RWPE1 (cell line): ENCODE measurements at regions not wholly inside any gene's neighbourhood (a gene's known extent, or its start where the extent isn't known, plus 50 kb on each side); places are given as distances from the start of the nearest gene placed in this dataset.

Experiments
- CTCF ChIA-PET: fragments of 350-600 bp; sonication (Branson Sonifier 250); formaldehyde crosslinking; extraction: SDS; loops from one replicate; lab custom pipeline; 2021; lab: Yijun Ruan, JAX
- POLR2A ChIA-PET: fragments of 400-600 bp; formaldehyde crosslinking; extraction: SDS; loops from one replicate; lab custom pipeline; 2020; ENCODE audit warnings: antibody characterized with exemption; ENCODE audit not compliant: low non-redundant PET; lab: Yijun Ruan, JAX
- DNase-seq: peaks from one replicate; pipeline ENCODE4 v3.0.0; 2012; ENCODE audit warnings: low spot score
- H3K27ac ChIP-seq: fragments of 450-650 bp; 2 replicates; pipeline ENCODE4 v1.5.1; 2017
- TF ChIP-seq, protein P1 (sequence below): fragments of 450-650 bp; conservative IDR thresholded peaks from 2 replicates; pipeline ENCODE4 v1.5.1; 2017; ENCODE audit warnings: low read depth, mild to moderate bottlenecking

DNA sequence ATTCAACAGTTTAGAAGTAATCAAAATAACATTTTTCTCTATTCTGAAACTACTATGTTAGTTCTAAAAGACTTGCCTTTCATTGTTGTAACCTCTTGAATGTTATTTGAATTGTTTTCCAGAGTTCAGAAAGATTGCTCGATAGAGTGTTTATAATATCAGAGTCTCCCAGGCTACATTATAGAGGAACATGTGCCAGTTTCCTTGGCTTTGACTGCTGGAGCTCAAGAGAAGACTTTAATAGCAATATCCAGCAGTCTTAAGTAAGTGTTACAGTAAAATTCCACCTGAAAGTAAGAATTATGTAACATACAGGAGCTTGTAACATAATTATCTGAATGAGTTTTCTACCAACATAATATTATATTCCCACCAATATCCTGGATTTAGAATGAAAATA lies 991.8 kb upstream of the ADGRB3 start:
- POLR2A ChIA-PET, result no interaction called here
- CTCF ChIA-PET, result interaction anchor here (0.6 to 2.2 kb wide), 2 partner anchors 12 to 78 kb away, joined by 3 to 4 read pairs; no protein-coding TSS in a partner anchor
- no peak for DNase-seq
- no peak overlapping the region for H3K27ac ChIP-seq
- TF ChIP-seq, protein P1, sequence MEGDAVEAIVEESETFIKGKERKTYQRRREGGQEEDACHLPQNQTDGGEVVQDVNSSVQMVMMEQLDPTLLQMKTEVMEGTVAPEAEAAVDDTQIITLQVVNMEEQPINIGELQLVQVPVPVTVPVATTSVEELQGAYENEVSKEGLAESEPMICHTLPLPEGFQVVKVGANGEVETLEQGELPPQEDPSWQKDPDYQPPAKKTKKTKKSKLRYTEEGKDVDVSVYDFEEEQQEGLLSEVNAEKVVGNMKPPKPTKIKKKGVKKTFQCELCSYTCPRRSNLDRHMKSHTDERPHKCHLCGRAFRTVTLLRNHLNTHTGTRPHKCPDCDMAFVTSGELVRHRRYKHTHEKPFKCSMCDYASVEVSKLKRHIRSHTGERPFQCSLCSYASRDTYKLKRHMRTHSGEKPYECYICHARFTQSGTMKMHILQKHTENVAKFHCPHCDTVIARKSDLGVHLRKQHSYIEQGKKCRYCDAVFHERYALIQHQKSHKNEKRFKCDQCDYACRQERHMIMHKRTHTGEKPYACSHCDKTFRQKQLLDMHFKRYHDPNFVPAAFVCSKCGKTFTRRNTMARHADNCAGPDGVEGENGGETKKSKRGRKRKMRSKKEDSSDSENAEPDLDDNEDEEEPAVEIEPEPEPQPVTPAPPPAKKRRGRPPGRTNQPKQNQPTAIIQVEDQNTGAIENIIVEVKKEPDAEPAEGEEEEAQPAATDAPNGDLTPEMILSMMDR, result no peak

DNA sequence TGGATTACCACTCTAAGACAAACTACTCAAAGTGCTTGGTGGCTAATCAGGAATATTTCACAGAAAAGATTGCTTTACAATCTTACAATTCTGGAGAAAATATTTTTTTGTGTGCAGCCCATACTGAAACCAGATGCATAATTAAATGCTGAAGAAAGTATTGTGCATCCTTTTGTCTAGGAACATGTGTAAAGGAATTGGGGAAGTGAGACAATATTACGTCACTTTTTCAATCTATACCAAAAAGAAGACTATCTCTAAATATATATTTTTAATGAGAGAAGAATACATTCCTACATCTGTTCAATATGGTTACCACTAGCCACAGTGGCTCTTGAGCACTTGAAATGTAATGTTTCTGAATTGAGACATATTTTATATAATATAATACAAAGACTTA lies 992.5 kb upstream of the ADGRB3 start:
- H3K27ac ChIP-seq, result no peak overlapping the region
- ChIA-PET CTCF (interaction anchor here (0.7 kb wide), 1 partner anchor 1165 kb away, joined by 3 read pairs; no protein-coding TSS in a partner anchor), POLR2A (no interaction called here)
- TF ChIP-seq, protein P1, result no peak
- no peak for DNase-seq

DNA sequence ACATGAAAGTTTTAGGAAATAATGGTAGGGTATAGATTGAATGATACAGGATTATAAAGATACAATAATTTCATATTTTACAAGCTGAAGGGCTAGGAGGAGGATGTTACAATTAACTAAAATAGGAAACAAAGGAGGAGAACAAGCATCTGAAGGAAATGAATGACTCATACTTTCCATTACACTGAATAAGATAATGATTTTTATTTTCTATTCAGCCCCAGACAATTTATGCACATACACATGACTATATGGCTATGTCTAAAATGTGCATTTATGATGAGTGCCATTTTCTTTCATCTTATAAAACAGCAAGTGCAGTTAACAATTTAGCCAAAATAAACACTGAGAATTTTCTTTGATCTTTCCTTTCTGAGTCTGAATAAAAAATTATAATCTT lies 994.6 kb upstream of the ADGRB3 start:
- H3K27ac ChIP-seq, result no peak overlapping the region
- ChIA-PET CTCF (no interaction called here), POLR2A (no interaction called here)
- DNase-seq, result no peak
- TF ChIP-seq, protein P1, result no peak

DNA sequence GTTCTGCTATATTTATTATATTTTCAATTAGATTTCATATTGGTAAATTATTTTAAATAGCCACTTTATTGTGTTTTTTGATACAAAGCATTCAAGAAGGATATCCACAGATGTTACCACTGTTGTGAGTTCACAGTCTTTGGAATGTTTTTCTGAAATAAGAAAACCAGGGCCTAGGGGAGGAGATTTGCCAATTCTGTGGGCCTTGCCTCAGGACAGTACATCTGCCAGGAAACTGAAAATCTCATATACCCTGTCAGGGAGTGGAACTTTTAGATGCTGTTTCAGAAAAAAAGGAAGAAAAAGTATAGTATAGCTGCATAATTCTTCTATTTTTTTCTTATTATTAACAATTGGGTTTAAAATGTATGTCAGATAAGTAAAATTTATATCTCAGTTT lies 995.9 kb upstream of the ADGRB3 start:
- ChIA-PET CTCF (interaction anchor here (0.6 kb wide), 1 partner anchor 10 kb away, joined by 3 read pairs; no protein-coding TSS in a partner anchor), POLR2A (no interaction called here)
- no peak for DNase-seq
- no peak overlapping the region for H3K27ac ChIP-seq
- TF ChIP-seq, protein P1, result no peak

DNA sequence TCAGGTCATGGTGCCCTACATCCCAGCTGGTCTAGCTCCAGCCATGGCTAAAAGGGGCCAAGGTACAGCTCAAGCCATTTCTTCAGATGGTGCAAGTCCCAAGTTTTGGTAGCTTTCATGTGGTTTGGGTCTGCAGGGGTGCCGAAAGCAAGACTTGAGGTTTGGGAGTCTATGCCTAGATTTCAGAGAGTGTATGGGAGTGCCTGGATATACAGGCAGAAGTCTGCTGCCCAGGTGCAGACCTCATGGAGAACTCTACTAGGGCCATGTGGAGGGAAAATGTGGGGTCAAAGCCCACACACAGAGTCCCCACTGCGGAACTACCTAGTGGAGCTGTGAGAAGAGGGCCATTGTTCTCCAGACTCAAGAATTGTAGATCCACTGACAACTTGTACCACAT lies 1000.9 kb upstream of the ADGRB3 start:
- H3K27ac ChIP-seq, result no peak overlapping the region
- DNase-seq, result no peak
- ChIA-PET POLR2A (no interaction called here), CTCF (no interaction called here)
- TF ChIP-seq, protein P1, result no peak

DNA sequence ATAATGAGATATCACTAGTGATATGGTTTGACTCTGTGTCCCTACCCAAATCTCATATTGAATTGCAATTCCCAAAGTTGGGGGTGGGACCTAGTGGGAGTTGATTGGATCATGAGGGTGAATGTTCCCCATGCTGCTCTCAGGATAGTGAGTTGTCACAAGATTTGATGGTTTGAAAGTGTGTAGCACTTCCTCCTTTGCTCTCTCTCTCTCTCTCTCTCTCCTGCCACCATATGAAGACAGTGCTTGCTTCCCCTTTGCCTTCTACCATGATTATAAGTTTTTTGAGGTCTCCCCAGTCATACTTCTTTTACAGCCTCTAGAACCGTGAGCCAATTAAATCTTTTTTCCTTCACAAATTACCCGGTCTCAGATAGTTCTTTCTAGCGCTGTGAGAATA lies 1002.0 kb upstream of the ADGRB3 start:
- no peak overlapping the region for H3K27ac ChIP-seq
- ChIA-PET CTCF (no interaction called here), POLR2A (no interaction called here)
- TF ChIP-seq, protein P1, result no peak
- no peak for DNase-seq
